Colonic mucosa (tissue), 4 donors: ENCODE measurements at regions not wholly inside any gene's neighbourhood (a gene's known extent, or its start where the extent isn't known, plus 50 kb on each side); places are given as distances from the start of the nearest gene placed in this dataset.

ENCODE experiments used
- DNase-seq: peaks from one replicate; pipeline ENCODE4 v3.0.0-alpha.2; 2020
- H3K27ac ChIP-seq: fragments of 200-600 bp; one replicate; pipeline ENCODE4 v1.8.0; 2021
- H3K27me3 ChIP-seq: fragments of 200-600 bp; one replicate; pipeline ENCODE4 v1.8.0; 2021
- H3K36me3 ChIP-seq: fragments of 200-600 bp; one replicate; pipeline ENCODE4 v1.8.0; 2021
- H3K4me1 ChIP-seq: fragments of 200-600 bp; one replicate; pipeline ENCODE4 v1.8.0; 2021; ENCODE audit warnings: mild to moderate bottlenecking
- H3K4me3 ChIP-seq: fragments of 200-600 bp; one replicate; pipeline ENCODE4 v1.8.0; 2021
- H3K9ac ChIP-seq, 2 donors: one replicate each; pipeline ENCODE4 v1.7.0; 2013; ENCODE audit warnings: control low read depth in 2 of 2, low read depth in 2 of 2, low read length in 2 of 2
- H3K9me3 ChIP-seq: fragments of 200-600 bp; one replicate; pipeline ENCODE4 v1.8.0; 2021
- intact Hi-C: fragments of 100-400 bp; cut with DNase I; formaldehyde crosslinking; loops from one replicate; pipeline ENCODE4 v1.14.1; 2022
- TF ChIP-seq, protein P1 (sequence below): fragments of 200-600 bp; IDR thresholded peaks from one replicate; pipeline ENCODE4 v1.8.0; 2022; ENCODE audit warnings: antibody characterized with exemption, mild to moderate bottlenecking
- donor health status: healthy.
- donor health status: DM: no; HTN: no; CAD: no.
- donor health status: DM: no; HTN: no; CAD: no.

DNA sequence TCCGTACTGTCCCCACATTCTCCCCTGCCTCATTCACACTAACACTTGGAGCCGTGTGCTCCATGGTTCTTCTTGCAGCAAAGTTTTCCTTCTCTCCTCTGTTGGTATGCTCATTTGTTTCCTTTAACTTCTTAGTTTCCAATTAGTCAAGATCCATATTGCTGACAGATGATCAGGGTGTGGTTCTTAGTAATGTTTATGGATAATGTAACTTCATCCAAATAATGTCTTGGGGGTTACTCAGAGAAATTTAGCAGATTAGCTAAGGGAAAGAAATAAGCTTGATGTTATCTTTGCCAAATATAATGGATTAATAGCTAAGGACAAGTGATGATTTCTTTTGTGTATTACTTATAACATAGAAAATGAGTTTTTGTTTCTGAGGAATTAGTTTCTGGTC lies 174.4 kb downstream of the NUFIP1 start:
- Histone ChIP-seq H3K9ac (no peak overlapping the region), H3K27ac (no peak overlapping the region), H3K4me1 (no peaks in the 10 kb centered on the region), H3K9me3 (no peaks in the 10 kb centered on the region), H3K4me3 (no peak overlapping the region), H3K36me3 (no peaks in the 10 kb centered on the region), H3K27me3 (no peaks in the 10 kb centered on the region)
- intact Hi-C loops: no loop called here
- no peak for DNase-seq
- TF ChIP-seq, protein P1, sequence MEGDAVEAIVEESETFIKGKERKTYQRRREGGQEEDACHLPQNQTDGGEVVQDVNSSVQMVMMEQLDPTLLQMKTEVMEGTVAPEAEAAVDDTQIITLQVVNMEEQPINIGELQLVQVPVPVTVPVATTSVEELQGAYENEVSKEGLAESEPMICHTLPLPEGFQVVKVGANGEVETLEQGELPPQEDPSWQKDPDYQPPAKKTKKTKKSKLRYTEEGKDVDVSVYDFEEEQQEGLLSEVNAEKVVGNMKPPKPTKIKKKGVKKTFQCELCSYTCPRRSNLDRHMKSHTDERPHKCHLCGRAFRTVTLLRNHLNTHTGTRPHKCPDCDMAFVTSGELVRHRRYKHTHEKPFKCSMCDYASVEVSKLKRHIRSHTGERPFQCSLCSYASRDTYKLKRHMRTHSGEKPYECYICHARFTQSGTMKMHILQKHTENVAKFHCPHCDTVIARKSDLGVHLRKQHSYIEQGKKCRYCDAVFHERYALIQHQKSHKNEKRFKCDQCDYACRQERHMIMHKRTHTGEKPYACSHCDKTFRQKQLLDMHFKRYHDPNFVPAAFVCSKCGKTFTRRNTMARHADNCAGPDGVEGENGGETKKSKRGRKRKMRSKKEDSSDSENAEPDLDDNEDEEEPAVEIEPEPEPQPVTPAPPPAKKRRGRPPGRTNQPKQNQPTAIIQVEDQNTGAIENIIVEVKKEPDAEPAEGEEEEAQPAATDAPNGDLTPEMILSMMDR: no peak

DNA sequence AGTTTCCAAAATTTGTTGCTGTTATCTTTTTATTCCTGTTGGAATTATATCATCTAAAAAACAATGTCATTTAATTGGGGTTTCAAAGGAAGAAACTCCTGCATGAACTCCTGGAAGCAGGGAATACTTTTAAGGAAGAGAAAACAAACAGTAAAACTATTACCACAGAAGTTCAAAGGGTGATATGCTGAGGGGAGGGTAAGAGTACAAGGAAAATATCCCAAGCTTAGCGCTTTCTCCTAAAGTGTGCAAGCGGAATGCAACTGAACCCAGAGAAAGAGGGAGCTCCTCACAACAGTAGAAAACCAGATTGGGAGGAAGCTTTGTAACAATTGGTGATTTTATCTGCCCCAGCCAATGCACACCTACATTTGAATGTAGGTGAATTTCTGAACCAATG lies 175.1 kb downstream of the NUFIP1 start:
- Histone ChIP-seq H3K27ac (no peak overlapping the region), H3K4me1 (no peaks in the 10 kb centered on the region), H3K4me3 (no peak overlapping the region), H3K9ac (no peak overlapping the region), H3K27me3 (no peaks in the 10 kb centered on the region), H3K9me3 (no peaks in the 10 kb centered on the region), H3K36me3 (no peaks in the 10 kb centered on the region)
- intact Hi-C loops: no loop called here
- no peak for DNase-seq
- TF ChIP-seq, protein P1: no peak

- DNase-seq: no peak
- H3K36me3 ChIP-seq: no peaks in the 10 kb centered on the region
- no peaks in the 10 kb centered on the region for H3K9me3 ChIP-seq
- no peak overlapping the region for H3K9ac ChIP-seq
- H3K27ac ChIP-seq: no peak overlapping the region
- intact Hi-C loops: no loop called here
- TF ChIP-seq, protein P1: no peak
- H3K4me3 ChIP-seq: no peak overlapping the region
- H3K4me1 ChIP-seq: no peaks in the 10 kb centered on the region
- no peaks in the 10 kb centered on the region for H3K27me3 ChIP-seq
Measured at GRCh38 chr13:44812818-44813217, 176.5 kb downstream of the NUFIP1 start.

GRCh38 chr13:44810061-44810840 lies 179.0 kb downstream of the NUFIP1 start:
- H3K27ac ChIP-seq: no peak overlapping the region
- H3K9ac ChIP-seq: no peak overlapping the region
- TF ChIP-seq, protein P1: no peak
- H3K36me3 ChIP-seq: no peaks in the 10 kb centered on the region
- intact Hi-C loops: no loop called here
- no peak overlapping the region for H3K4me3 ChIP-seq
- no peaks in the 10 kb centered on the region for H3K9me3 ChIP-seq
- H3K27me3 ChIP-seq: no peaks in the 10 kb centered on the region
- peak; percentile 64 for DNase-seq
- H3K4me1 ChIP-seq: no peaks in the 10 kb centered on the region

GRCh38 chr13:44809190-44809589 lies 180.1 kb downstream of the NUFIP1 start:
- H3K27me3 ChIP-seq: no peaks in the 10 kb centered on the region
- H3K9ac ChIP-seq: no peak overlapping the region
- TF ChIP-seq, protein P1: no peak
- no peak overlapping the region for H3K27ac ChIP-seq
- no peaks in the 10 kb centered on the region for H3K36me3 ChIP-seq
- H3K4me3 ChIP-seq: no peak overlapping the region
- no peaks in the 10 kb centered on the region for H3K9me3 ChIP-seq
- intact Hi-C loops: no loop called here
- H3K4me1 ChIP-seq: no peaks in the 10 kb centered on the region
- no peak for DNase-seq
